ENCODE measurements at regions not wholly inside any gene's neighbourhood (a gene's known extent, or its start where the extent isn't known, plus 50 kb on each side); places are given as distances from the start of the nearest gene placed in this dataset.

DNA sequence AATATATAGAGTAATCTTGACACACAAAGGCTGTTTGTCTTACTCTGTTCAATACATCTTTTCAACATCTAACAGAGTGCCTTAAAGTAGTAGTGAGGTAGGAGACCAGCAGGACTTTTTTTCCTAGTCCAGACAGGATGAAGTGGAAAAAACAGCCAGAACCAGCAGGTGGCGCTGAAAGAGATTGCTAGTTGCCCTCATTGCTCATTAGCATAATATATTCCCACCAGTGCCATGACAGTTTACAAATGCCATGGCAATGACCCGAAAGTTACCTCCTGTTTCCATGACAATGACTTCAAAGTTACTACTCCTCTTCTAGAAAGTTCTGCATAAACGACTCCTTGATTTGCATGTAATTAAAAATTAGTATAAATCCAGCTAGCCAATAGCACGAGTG lies 387.4 kb downstream of the ACTL7B start:
- intact Hi-C loops (cut with micrococcal nuclease): no loop called here
- no peak for ATAC-seq
- CTCF ChIA-PET: interaction anchor here (1.0 kb wide), 1 partner anchor 52 kb away, joined by 4 read pairs; no protein-coding TSS in a partner anchor

GRCh38 chr9:108467653-108468324 lies 388.0 kb downstream of the ACTL7B start:
- H3K4me2 ChIP-seq (ENCODE audit: low read length): peak overlapping the region; percentile 24; the same call in 1 of the 2 replicates
- H3K4me3 ChIP-seq (ENCODE audit: low read length): no peak overlapping the region
- ChIA-PET POLR2A (ENCODE audit: unreplicated experiment) (no interaction called here), CTCF (interaction anchor here (1.0 kb wide), 1 partner anchor 51 kb away, joined by 4 read pairs; no protein-coding TSS in a partner anchor)
- H3F3A ChIP-seq (ENCODE audit: low read length, unreplicated experiment): no peaks in the 10 kb centered on the region
- ATAC-seq (peak; percentile 66), DNase-seq (peak; percentile 67)
- no peaks in the 10 kb centered on the region for H3K9me3 ChIP-seq (ENCODE audit: low read length)
- no peaks in the 10 kb centered on the region for H4K20me1 ChIP-seq (ENCODE audit: low read length)
- no peaks in the 10 kb centered on the region for H3K79me2 ChIP-seq (ENCODE audit: low read length)
- H3K27me3 ChIP-seq (ENCODE audit: low read length): no peaks in the 10 kb centered on the region
- peak overlapping the region; percentile 85 for H3K27ac ChIP-seq (ENCODE audit: low read length)
- intact Hi-C loops (cut with micrococcal nuclease): no loop called here
- peak overlapping the region; percentile 52 for H3K9ac ChIP-seq (ENCODE audit: low read length)
- no TSS peak for BruUV-seq (replicated peaks)
- peaks cover 35% of the 10 kb centered on the region for H3K4me1 ChIP-seq (ENCODE audit: insufficient read depth, low read length)
- no peaks in the 10 kb centered on the region for H3K9me2 ChIP-seq (replicated peaks; ENCODE audit: low read length)
- TF ChIP-seq CTCF (conservative IDR thresholded peaks at IDR 0.05; ENCODE audit: low read depth, low read length) (no peak), EZH2 (IDR thresholded peaks at IDR 0.05; ENCODE audit: low read length, unreplicated experiment) (no peak), EZH2phosphoT487 (IDR thresholded peaks at IDR 0.05; ENCODE audit: borderline replicate concordance, low read length) (no peak)
- no peaks in the 10 kb centered on the region for H3K36me3 ChIP-seq (ENCODE audit: low read depth, low read length)
- H2AFZ ChIP-seq (ENCODE audit: low read length): no peak overlapping the region

More for the DNA sequence above, 387.4 kb downstream of the ACTL7B start:
- peak; percentile 70 for TF ChIP-seq CTCF (conservative IDR thresholded peaks at IDR 0.05; ENCODE audit: low read depth, low read length)
- no peak for TF ChIP-seq EZH2phosphoT487 (IDR thresholded peaks at IDR 0.05; ENCODE audit: borderline replicate concordance, low read length)
- H3K4me1 ChIP-seq (ENCODE audit: insufficient read depth, low read length): peaks cover 41% of the 10 kb centered on the region
- H3K9me3 ChIP-seq (ENCODE audit: low read length): no peaks in the 10 kb centered on the region
- peak; percentile 62 for DNase-seq
- POLR2A ChIA-PET (ENCODE audit: unreplicated experiment): no interaction called here
- peak overlapping the region; percentile 85 for H3K27ac ChIP-seq (ENCODE audit: low read length)
- H3K9me2 ChIP-seq (replicated peaks; ENCODE audit: low read length): no peaks in the 10 kb centered on the region
- H2AFZ ChIP-seq (ENCODE audit: low read length): no peak overlapping the region
- no peaks in the 10 kb centered on the region for H3K27me3 ChIP-seq (ENCODE audit: low read length)
- H3K4me3 ChIP-seq (ENCODE audit: low read length): no peak overlapping the region
- H3F3A ChIP-seq (ENCODE audit: low read length, unreplicated experiment): no peaks in the 10 kb centered on the region
- BruUV-seq (replicated peaks): no TSS peak
- H3K36me3 ChIP-seq (ENCODE audit: low read depth, low read length): no peaks in the 10 kb centered on the region
- 0 out of 2 replicates have a peak overlapping the region, but pooled peaks have one; percentile 24 for H3K4me2 ChIP-seq (ENCODE audit: low read length)
- peak overlapping the region; percentile 59 for H3K9ac ChIP-seq (ENCODE audit: low read length)
- no peaks in the 10 kb centered on the region for H4K20me1 ChIP-seq (ENCODE audit: low read length)
- H3K79me2 ChIP-seq (ENCODE audit: low read length): no peaks in the 10 kb centered on the region

DNA sequence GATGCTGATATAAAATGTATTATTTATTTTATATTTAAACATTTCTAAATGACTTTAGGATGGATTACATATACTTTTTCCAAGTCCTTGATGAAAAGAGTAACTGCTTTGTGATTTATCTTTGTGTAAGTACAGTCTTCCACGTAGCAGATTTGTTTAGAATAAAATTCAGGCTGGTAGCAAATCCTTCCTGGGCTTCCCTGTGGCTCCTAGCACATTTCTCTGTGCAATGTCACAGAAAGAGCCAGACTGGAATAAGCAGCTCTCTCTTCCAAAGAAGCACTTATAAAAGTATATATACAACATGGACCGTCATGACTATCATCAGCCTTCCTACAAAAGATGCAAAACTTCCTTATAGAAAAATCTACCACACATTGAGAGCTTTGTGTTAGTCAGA lies 388.6 kb downstream of the ACTL7B start:
- peak overlapping the region; percentile 24; the same call in 1 of the 2 replicates for H3K4me2 ChIP-seq (ENCODE audit: low read length)
- no peaks in the 10 kb centered on the region for H3K27me3 ChIP-seq (ENCODE audit: low read length)
- no peaks in the 10 kb centered on the region for H3K9me3 ChIP-seq (ENCODE audit: low read length)
- H2AFZ ChIP-seq (ENCODE audit: low read length): no peak overlapping the region
- ChIA-PET POLR2A (ENCODE audit: unreplicated experiment) (no interaction called here), CTCF (interaction anchor here (1.0 kb wide), 1 partner anchor 51 kb away, joined by 4 read pairs; no protein-coding TSS in a partner anchor)
- no peaks in the 10 kb centered on the region for H3K79me2 ChIP-seq (ENCODE audit: low read length)
- H3F3A ChIP-seq (ENCODE audit: low read length, unreplicated experiment): no peaks in the 10 kb centered on the region
- no peaks in the 10 kb centered on the region for H4K20me1 ChIP-seq (ENCODE audit: low read length)
- no peak for ATAC-seq
- peak overlapping the region; percentile 85 for H3K27ac ChIP-seq (ENCODE audit: low read length)
- no peaks in the 10 kb centered on the region for H3K36me3 ChIP-seq (ENCODE audit: low read depth, low read length)
- intact Hi-C loops (cut with micrococcal nuclease): no loop called here
- TF ChIP-seq CTCF (conservative IDR thresholded peaks at IDR 0.05; ENCODE audit: low read depth, low read length) (no peak), EZH2phosphoT487 (IDR thresholded peaks at IDR 0.05; ENCODE audit: borderline replicate concordance, low read length) (no peak), EZH2 (IDR thresholded peaks at IDR 0.05; ENCODE audit: low read length, unreplicated experiment) (no peak)
- DNase-seq: no peak
- peaks cover 31% of the 10 kb centered on the region for H3K4me1 ChIP-seq (ENCODE audit: insufficient read depth, low read length)
- no peaks in the 10 kb centered on the region for H3K9me2 ChIP-seq (replicated peaks; ENCODE audit: low read length)
- H3K4me3 ChIP-seq (ENCODE audit: low read length): no peak overlapping the region
- BruUV-seq (replicated peaks): no TSS peak
- H3K9ac ChIP-seq (ENCODE audit: low read length): peak overlapping the region; percentile 52; the same call in 1 of the 2 replicates
